ENCODE measurements at regions not wholly inside any gene's neighbourhood (a gene's known extent, or its start where the extent isn't known, plus 50 kb on each side); places are given as distances from the start of the nearest gene placed in this dataset.

DNA sequence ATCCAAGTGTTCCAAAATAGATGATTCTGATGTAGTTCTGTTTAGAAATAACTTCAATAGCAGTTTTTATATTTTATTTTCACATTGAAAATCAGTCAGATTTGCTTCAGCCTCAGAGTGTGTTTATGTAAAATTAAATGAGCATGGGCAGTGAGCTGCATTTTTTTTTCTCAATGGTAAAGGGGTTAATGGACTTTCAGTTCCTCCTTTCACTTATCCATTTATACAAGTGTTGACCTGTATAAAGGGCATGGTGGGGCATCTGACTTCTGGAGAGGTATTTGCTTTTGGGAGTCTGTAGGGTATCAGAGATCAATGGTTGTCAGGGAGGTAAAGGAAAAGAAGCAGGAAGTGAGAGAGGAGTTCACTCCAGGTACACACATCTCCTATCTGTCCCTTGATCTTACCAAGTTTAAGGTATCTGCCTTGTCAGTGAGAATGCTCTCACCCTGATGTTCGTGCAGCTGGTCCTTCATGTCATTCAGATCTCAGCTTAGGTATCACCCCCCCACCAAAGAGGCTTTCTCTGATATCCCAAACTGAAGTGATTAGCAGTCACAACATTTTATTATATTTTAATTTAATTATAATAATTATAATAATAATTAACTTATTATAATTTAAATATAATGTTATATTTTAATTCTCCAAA is 181.6 kb upstream of the LMNTD1 start:
- Mint-ChIP-seq H3K9me3 (peaks cover 13% of the 10 kb centered on the region), H3K4me1 (ENCODE audit: low read depth) (peaks cover 5% of the 10 kb centered on the region), H3K36me3 (ENCODE audit: low read depth) (no peaks in the 10 kb centered on the region), H3K27me3 (no peaks in the 10 kb centered on the region), H3K27ac (no peak overlapping the region), H3K4me3 (no peak overlapping the region)
- intact Hi-C loops (cut with micrococcal nuclease): no loop called here

- H3K4me1 Mint-ChIP-seq (ENCODE audit: low read depth): no peaks in the 10 kb centered on the region
- H3K27ac Mint-ChIP-seq: no peak overlapping the region
- H3K27me3 Mint-ChIP-seq: no peaks in the 10 kb centered on the region
- no peak overlapping the region for H3K4me3 Mint-ChIP-seq
- no peaks in the 10 kb centered on the region for H3K36me3 Mint-ChIP-seq (ENCODE audit: low read depth)
- H3K9me3 Mint-ChIP-seq: peaks cover 13% of the 10 kb centered on the region
- intact Hi-C loops (cut with micrococcal nuclease): no loop called here
Observed at GRCh38 chr12:25740617-25741016, 187.5 kb upstream of the LMNTD1 start.

- Mint-ChIP-seq H3K27me3 (no peaks in the 10 kb centered on the region), H3K27ac (no peak overlapping the region), H3K36me3 (ENCODE audit: low read depth) (no peaks in the 10 kb centered on the region), H3K4me1 (ENCODE audit: low read depth) (no peaks in the 10 kb centered on the region), H3K9me3 (peaks cover 13% of the 10 kb centered on the region), H3K4me3 (no peak overlapping the region)
- intact Hi-C loops (cut with micrococcal nuclease): no loop called here
Observed at GRCh38 chr12:25741917-25742316, 188.8 kb upstream of the LMNTD1 start.

GRCh38 chr12:25743679-25744215 is 190.7 kb upstream of the LMNTD1 start:
- Mint-ChIP-seq H3K27ac (no peak overlapping the region), H3K4me3 (no peak overlapping the region), H3K4me1 (ENCODE audit: low read depth) (no peaks in the 10 kb centered on the region), H3K9me3 (no peaks in the 10 kb centered on the region), H3K36me3 (ENCODE audit: low read depth) (no peaks in the 10 kb centered on the region), H3K27me3 (no peaks in the 10 kb centered on the region)
- intact Hi-C loops (cut with micrococcal nuclease): no loop called here

DNA sequence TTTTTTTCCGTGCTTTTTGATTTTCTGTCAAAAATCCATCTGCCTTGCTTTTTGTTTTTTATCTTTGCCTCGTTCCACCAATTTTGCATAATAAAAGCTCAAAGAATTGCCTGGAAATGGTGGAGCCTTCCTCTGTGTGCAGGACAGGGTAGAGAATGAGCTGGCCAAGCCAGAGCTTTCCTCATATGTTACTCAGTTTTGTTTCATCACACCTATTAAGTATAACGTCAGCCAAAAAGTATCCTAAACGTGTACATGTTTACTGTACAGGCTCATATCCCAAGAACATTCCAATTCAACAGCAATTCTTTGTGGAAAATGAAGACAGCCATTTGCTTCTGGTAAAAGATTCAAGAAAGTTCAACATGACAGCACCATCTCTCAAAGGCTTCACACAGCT is 191.2 kb upstream of the LMNTD1 start:
- H3K4me1 Mint-ChIP-seq (ENCODE audit: low read depth): no peaks in the 10 kb centered on the region
- no peak overlapping the region for H3K4me3 Mint-ChIP-seq
- no peak overlapping the region for H3K27ac Mint-ChIP-seq
- no peaks in the 10 kb centered on the region for H3K27me3 Mint-ChIP-seq
- intact Hi-C loops (cut with micrococcal nuclease): no loop called here
- H3K9me3 Mint-ChIP-seq: no peaks in the 10 kb centered on the region
- no peaks in the 10 kb centered on the region for H3K36me3 Mint-ChIP-seq (ENCODE audit: low read depth)

DNA sequence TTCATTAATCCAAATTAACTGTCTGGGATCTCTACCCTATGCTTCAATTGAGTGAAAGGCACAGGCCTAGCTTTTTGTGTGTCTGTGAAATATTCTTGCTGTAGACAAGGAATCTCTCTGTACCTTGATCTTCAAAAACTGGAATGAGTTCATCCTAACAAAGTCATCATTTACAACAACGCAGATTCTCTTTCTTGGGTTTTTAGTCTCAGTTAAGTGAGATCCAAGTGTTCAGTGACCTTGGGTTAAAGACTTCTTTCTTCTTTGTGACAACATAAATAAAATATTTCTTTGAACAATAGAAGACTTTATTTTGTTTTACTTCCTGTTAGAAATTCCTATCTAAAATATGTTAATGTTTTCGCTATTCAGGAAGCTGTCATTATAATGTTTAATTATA is 192.2 kb upstream of the LMNTD1 start:
- intact Hi-C loops (cut with micrococcal nuclease): no loop called here
- H3K27me3 Mint-ChIP-seq: no peaks in the 10 kb centered on the region
- no peaks in the 10 kb centered on the region for H3K4me1 Mint-ChIP-seq (ENCODE audit: low read depth)
- no peak overlapping the region for H3K4me3 Mint-ChIP-seq
- no peaks in the 10 kb centered on the region for H3K9me3 Mint-ChIP-seq
- no peaks in the 10 kb centered on the region for H3K36me3 Mint-ChIP-seq (ENCODE audit: low read depth)
- no peak overlapping the region for H3K27ac Mint-ChIP-seq

DNA sequence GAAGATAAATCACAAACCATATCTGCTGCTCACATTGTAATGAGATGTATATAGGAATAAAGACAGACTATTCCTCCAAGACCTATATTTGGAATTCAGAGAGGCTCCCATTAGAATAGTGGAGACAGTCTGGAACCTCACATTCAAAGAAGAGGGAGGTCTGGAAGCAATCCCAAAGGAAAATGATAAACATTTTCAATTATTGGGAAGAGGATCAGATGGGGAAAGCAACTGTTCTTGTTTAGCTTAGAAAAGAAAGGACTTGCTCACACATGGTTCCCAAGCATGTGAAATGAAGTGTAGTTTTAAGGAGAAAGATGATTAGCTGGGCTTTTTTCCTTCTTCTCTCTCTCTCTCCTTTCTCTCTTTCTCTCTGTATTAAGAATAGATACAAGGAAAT is 193.0 kb upstream of the LMNTD1 start:
- H3K9me3 Mint-ChIP-seq: no peaks in the 10 kb centered on the region
- no peaks in the 10 kb centered on the region for H3K27me3 Mint-ChIP-seq
- H3K27ac Mint-ChIP-seq: no peak overlapping the region
- H3K4me3 Mint-ChIP-seq: no peak overlapping the region
- H3K4me1 Mint-ChIP-seq (ENCODE audit: low read depth): no peaks in the 10 kb centered on the region
- intact Hi-C loops (cut with micrococcal nuclease): no loop called here
- no peaks in the 10 kb centered on the region for H3K36me3 Mint-ChIP-seq (ENCODE audit: low read depth)

GRCh38 chr12:25752710-25753309 is 199.7 kb upstream of the LMNTD1 start:
- intact Hi-C loops (cut with micrococcal nuclease): no loop called here
- Mint-ChIP-seq H3K4me1 (ENCODE audit: low read depth) (no peaks in the 10 kb centered on the region), H3K9me3 (no peaks in the 10 kb centered on the region), H3K4me3 (no peak overlapping the region), H3K27ac (no peak overlapping the region), H3K36me3 (ENCODE audit: low read depth) (no peaks in the 10 kb centered on the region), H3K27me3 (no peaks in the 10 kb centered on the region)

GRCh38 chr12:25755136-25755970 is 202.3 kb upstream of the LMNTD1 start:
- Mint-ChIP-seq H3K4me3 (no peak overlapping the region), H3K4me1 (ENCODE audit: low read depth) (no peaks in the 10 kb centered on the region), H3K36me3 (ENCODE audit: low read depth) (no peaks in the 10 kb centered on the region), H3K27ac (no peak overlapping the region), H3K27me3 (no peaks in the 10 kb centered on the region), H3K9me3 (no peaks in the 10 kb centered on the region)
- intact Hi-C loops (cut with micrococcal nuclease): no loop called here

- H3K36me3 Mint-ChIP-seq (ENCODE audit: low read depth): no peaks in the 10 kb centered on the region
- no peaks in the 10 kb centered on the region for H3K9me3 Mint-ChIP-seq
- no peak overlapping the region for H3K27ac Mint-ChIP-seq
- intact Hi-C loops (cut with micrococcal nuclease): no loop called here
- H3K27me3 Mint-ChIP-seq: no peaks in the 10 kb centered on the region
- H3K4me1 Mint-ChIP-seq (ENCODE audit: low read depth): no peaks in the 10 kb centered on the region
- no peak overlapping the region for H3K4me3 Mint-ChIP-seq
Observed at GRCh38 chr12:25755971-25756260, 202.6 kb upstream of the RASSF8 start.

GRCh38 chr12:25757037-25757665 is 201.3 kb upstream of the RASSF8 start:
- Mint-ChIP-seq H3K4me3 (no peak overlapping the region), H3K4me1 (ENCODE audit: low read depth) (no peaks in the 10 kb centered on the region), H3K27me3 (no peaks in the 10 kb centered on the region), H3K36me3 (ENCODE audit: low read depth) (no peaks in the 10 kb centered on the region), H3K9me3 (no peaks in the 10 kb centered on the region), H3K27ac (no peak overlapping the region)
- intact Hi-C loops (cut with micrococcal nuclease): no loop called here

GRCh38 chr12:25759752-25760151 is 198.7 kb upstream of the RASSF8 start:
- Mint-ChIP-seq H3K4me3 (no peak overlapping the region), H3K27me3 (no peaks in the 10 kb centered on the region), H3K9me3 (no peaks in the 10 kb centered on the region), H3K27ac (no peak overlapping the region), H3K4me1 (ENCODE audit: low read depth) (no peaks in the 10 kb centered on the region), H3K36me3 (ENCODE audit: low read depth) (no peaks in the 10 kb centered on the region)
- intact Hi-C loops (cut with micrococcal nuclease): no loop called here

GRCh38 chr12:25761356-25761755 is 197.1 kb upstream of the RASSF8 start:
- no peaks in the 10 kb centered on the region for H3K36me3 Mint-ChIP-seq (ENCODE audit: low read depth)
- no peak overlapping the region for H3K4me3 Mint-ChIP-seq

GRCh38 chr12:25764409-25764808 is 194.1 kb upstream of the RASSF8 start:
- Mint-ChIP-seq H3K9me3 (no peaks in the 10 kb centered on the region), H3K36me3 (ENCODE audit: low read depth) (no peaks in the 10 kb centered on the region), H3K27ac (no peak overlapping the region), H3K4me1 (ENCODE audit: low read depth) (no peaks in the 10 kb centered on the region), H3K27me3 (no peaks in the 10 kb centered on the region), H3K4me3 (no peak overlapping the region)
- intact Hi-C loops (cut with micrococcal nuclease): no loop called here

More at GRCh38 chr12:25761356-25761755, 197.1 kb upstream of the RASSF8 start:
- Mint-ChIP-seq H3K27me3 (no peaks in the 10 kb centered on the region), H3K4me1 (ENCODE audit: low read depth) (no peaks in the 10 kb centered on the region), H3K27ac (no peak overlapping the region), H3K9me3 (no peaks in the 10 kb centered on the region)
- intact Hi-C loops (cut with micrococcal nuclease): no loop called here

Measured in dendritic cell treated with granulocyte-macrophage colony-stimulating factor and Interleukin-4, amounts not matched to agents 40 ng/mL and 50 ng/mL, for 4 days (primary cell).